Tibial artery (tissue), 4 donors: ENCODE measurements at regions not wholly inside any gene's neighbourhood (a gene's known extent, or its start where the extent isn't known, plus 50 kb on each side); places are given as distances from the start of the nearest gene placed in this dataset.

Source experiments
- DNase-seq, 2 donors: peaks; one replicate each; pipeline ENCODE4 v3.0.0-alpha.2; 2019
- H3K27ac ChIP-seq, 2 donors: fragments of 200-600 bp; sonication (generic) in 1 of 2; 1 replicate in 1 of 2; 2 replicates in 1 of 2; pipeline ENCODE4 v1.5.1; 2018 to 2019; ENCODE audit warnings: mild to moderate bottlenecking in 1 of 2
- H3K27me3 ChIP-seq, 2 donors: fragments of 200-600 bp; sonication (generic) in 1 of 2; one replicate each; pipeline versions ENCODE4 v1.5.1 to v1.6.0; 2016 to 2019
- H3K36me3 ChIP-seq, 3 donors: fragments of 200-600 bp; sonication (generic) in 2 of 3; one replicate each; pipeline ENCODE4 v1.5.1; 2016 to 2019; ENCODE audit warnings: mild to moderate bottlenecking in 2 of 3
- H3K4me1 ChIP-seq, 4 donors: fragments of 200-600 bp; sonication (generic) in 2 of 4; 1 replicate in 3 of 4; 2 replicates in 1 of 4; pipeline ENCODE4 v1.5.1; 2016 to 2019
- H3K4me3 ChIP-seq, 2 donors: fragments of 200-600 bp; sonication (generic) in 1 of 2; 1 replicate in 1 of 2; 2 replicates in 1 of 2; pipeline ENCODE4 v1.5.1; 2018 to 2019; ENCODE audit warnings: mild to moderate bottlenecking in 2 of 2
- H3K9me3 ChIP-seq, 3 donors: fragments of 200-600 bp; sonication (generic) in 1 of 3; one replicate each; pipeline ENCODE4 v1.5.1; 2016 to 2019
- intact Hi-C: fragments of 100-400 bp; cut with DNase I; formaldehyde crosslinking; loops from one replicate; pipeline ENCODE4 v1.15.0; 2023; ENCODE audit warnings: low total_unique reads
- TF ChIP-seq, protein P1 (sequence below), 2 experiments: fragments of 200-600 bp in 1 of 2; fragments of 450-650 bp in 1 of 2; IDR thresholded peaks; one replicate each; pipeline ENCODE4 v1.5.1; 2017 to 2019; ENCODE audit warnings: antibody characterized with exemption in 2 of 2, mild to moderate bottlenecking in 1 of 2, moderate library complexity in 1 of 2

DNA sequence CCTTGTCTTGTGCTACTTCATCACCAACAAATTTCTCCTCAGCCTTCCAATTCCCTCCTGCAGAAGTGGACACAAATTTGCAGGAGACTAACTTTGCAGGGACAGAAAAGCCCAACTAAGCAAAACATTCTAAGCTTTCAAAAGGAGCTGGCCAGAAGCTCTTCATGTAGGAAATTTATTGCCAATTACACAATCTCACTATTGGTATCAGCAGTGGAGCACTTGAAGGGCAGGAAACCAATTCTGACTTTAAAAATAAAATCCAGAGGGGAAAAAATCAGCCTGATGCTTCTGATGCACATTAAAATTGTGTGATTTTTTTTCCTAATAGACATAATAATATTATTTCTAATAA is 193.3 kb downstream of the LY86 start:
- peaks cover 0 to 2% (median 0%) of the 10 kb centered on the region in 3 donors for H3K9me3 ChIP-seq
- DNase-seq = no peak
- TF ChIP-seq, protein P1, sequence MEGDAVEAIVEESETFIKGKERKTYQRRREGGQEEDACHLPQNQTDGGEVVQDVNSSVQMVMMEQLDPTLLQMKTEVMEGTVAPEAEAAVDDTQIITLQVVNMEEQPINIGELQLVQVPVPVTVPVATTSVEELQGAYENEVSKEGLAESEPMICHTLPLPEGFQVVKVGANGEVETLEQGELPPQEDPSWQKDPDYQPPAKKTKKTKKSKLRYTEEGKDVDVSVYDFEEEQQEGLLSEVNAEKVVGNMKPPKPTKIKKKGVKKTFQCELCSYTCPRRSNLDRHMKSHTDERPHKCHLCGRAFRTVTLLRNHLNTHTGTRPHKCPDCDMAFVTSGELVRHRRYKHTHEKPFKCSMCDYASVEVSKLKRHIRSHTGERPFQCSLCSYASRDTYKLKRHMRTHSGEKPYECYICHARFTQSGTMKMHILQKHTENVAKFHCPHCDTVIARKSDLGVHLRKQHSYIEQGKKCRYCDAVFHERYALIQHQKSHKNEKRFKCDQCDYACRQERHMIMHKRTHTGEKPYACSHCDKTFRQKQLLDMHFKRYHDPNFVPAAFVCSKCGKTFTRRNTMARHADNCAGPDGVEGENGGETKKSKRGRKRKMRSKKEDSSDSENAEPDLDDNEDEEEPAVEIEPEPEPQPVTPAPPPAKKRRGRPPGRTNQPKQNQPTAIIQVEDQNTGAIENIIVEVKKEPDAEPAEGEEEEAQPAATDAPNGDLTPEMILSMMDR (IDR thresholded peaks at IDR 0.05) = no peak
- H3K27me3 ChIP-seq = no peaks in the 10 kb centered on the region
- no peaks in the 10 kb centered on the region for H3K36me3 ChIP-seq
- H3K27ac ChIP-seq = no peak overlapping the region
- intact Hi-C loops = no loop called here
- no peak overlapping the region for H3K4me3 ChIP-seq
- peaks cover 0 to 19% (median 6%) of the 10 kb centered on the region in 4 donors for H3K4me1 ChIP-seq

DNA sequence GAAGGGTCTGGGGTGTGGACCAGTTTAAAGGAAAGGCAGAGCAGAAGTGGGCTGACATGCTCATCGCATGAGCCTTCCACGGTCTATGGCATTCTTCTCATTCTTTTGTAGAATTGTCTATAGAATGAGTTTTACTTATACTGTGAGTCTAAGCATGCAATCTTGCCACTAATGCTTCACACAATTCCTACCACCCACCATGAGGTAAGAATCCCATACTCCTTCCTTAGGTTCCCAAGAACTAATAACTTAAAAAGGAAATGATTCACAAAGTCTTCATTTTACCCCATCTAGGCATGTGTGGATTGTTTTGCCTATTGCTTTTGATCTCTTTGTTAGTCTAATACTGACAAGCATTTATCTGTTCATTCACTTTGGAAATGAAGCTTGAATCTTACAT is 195.2 kb downstream of the LY86 start:
- intact Hi-C loops = no loop called here
- Histone ChIP-seq H3K9me3 (no peaks in the 10 kb centered on the region), H3K4me3 (no peak overlapping the region), H3K27me3 (no peaks in the 10 kb centered on the region), H3K4me1 (peaks cover 0 to 19% (median 6%) of the 10 kb centered on the region in 4 donors), H3K27ac (no peak overlapping the region), H3K36me3 (no peaks in the 10 kb centered on the region)
- TF ChIP-seq, protein P1 (IDR thresholded peaks at IDR 0.05) = no peak
- no peak for DNase-seq

DNA sequence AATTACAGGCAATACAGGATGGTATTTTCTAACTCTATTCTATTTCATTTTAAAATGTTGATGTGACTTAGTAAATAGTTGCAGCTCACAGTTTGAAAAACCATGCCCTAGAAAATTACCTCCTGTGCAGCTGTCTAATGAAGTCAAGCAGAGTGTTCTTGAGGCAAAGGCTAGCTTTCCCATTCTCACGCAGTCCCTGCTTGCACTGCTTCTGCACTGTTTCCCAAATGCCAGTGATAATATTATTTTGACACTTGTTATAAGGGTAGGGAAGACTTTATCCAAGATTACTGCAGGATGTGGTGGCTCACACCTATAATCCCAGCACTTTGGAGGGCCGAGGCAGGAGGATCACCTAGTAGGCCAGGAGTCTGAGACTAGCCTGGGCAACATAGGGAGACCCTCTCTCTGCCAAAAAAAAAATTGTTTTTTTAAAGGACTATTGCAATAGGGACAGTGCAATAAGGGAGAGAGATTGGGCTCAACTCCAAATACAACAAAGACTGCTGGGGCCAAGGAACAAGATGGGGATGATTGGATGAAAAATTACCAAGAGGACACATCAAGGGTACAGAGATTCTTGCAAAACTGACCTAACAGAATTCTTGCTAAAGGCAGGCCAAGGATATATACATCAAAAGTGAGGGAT is 196.1 kb downstream of the LY86 start:
- no peak overlapping the region for H3K27ac ChIP-seq
- no peak overlapping the region for H3K4me3 ChIP-seq
- TF ChIP-seq, protein P1 (IDR thresholded peaks at IDR 0.05) = no peak
- H3K36me3 ChIP-seq = no peaks in the 10 kb centered on the region
- no peak for DNase-seq
- intact Hi-C loops = no loop called here
- H3K4me1 ChIP-seq = peaks cover 0 to 19% (median 6%) of the 10 kb centered on the region in 4 donors
- H3K9me3 ChIP-seq = no peaks in the 10 kb centered on the region
- H3K27me3 ChIP-seq = no peaks in the 10 kb centered on the region

DNA sequence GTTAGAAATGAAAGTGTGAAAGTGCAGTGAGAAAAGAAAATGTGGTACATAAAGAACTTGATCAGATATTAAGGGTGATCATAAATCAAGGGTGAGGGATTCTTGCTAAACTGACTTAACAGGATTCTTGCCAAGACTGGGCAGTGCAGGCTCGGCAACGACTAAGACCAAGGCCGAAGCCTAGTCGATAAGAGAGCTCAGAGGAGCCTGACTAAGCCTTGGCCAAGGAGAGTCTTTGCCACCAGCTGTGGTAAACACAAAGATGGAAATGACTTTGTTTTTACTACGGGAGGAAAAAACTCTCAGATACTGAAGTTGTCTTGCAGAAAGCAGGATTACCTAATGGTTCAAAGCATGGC is 196.6 kb downstream of the LY86 start:
- peaks cover 0 to 19% (median 6%) of the 10 kb centered on the region in 4 donors for H3K4me1 ChIP-seq
- H3K27ac ChIP-seq = no peak overlapping the region
- H3K4me3 ChIP-seq = no peak overlapping the region
- no peaks in the 10 kb centered on the region for H3K36me3 ChIP-seq
- TF ChIP-seq, protein P1 (IDR thresholded peaks at IDR 0.05) = no peak
- H3K27me3 ChIP-seq = no peaks in the 10 kb centered on the region
- DNase-seq = no peak
- intact Hi-C loops = no loop called here
- H3K9me3 ChIP-seq = no peaks in the 10 kb centered on the region

DNA sequence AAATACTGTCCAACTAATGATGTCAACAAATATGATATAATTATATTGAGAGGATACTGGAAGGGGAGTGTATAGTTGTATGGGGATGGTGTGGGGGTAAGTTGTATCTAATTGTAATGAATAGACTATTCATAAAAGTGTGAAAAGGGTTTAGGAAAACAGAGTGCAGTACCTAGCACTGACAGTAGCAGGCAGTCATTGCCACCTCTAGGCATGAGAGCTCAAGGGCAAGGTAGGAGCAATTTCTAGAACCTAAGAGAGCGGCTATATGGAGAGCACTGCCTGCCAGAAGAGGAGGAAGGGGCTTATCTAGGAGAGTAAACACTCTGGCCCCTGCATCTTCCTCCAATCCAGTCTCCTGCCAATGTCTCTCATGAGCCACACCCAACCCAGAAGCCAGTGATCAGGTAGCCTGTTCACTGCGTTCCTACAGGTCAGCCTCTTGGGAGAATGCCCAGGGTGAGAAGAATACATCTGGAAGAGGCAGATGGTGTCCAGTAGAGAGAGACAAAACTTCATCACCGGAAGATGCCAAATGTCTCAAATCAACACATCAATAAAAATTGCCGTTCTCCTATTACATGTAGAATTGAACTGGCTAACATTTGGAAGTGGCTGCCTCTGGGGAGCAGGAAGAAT is 200.0 kb downstream of the LY86 start:
- intact Hi-C loops = no loop called here
- H3K27me3 ChIP-seq = no peaks in the 10 kb centered on the region
- no peaks in the 10 kb centered on the region for H3K9me3 ChIP-seq
- no peaks in the 10 kb centered on the region for H3K36me3 ChIP-seq
- DNase-seq = no peak
- no peak overlapping the region for H3K27ac ChIP-seq
- no peak overlapping the region for H3K4me3 ChIP-seq
- H3K4me1 ChIP-seq = peaks cover 0 to 8% (median 0%) of the 10 kb centered on the region in 4 donors
- TF ChIP-seq, protein P1 (IDR thresholded peaks at IDR 0.05) = peak in 1 of 2 experiments; percentile 12
